ENCODE measurements at regions not wholly inside any gene's neighbourhood (a gene's known extent, or its start where the extent isn't known, plus 50 kb on each side); places are given as distances from the start of the nearest gene placed in this dataset.
A peak's percentile ranks its signal among the peaks of the same experiment; 100 is the strongest.

DNA sequence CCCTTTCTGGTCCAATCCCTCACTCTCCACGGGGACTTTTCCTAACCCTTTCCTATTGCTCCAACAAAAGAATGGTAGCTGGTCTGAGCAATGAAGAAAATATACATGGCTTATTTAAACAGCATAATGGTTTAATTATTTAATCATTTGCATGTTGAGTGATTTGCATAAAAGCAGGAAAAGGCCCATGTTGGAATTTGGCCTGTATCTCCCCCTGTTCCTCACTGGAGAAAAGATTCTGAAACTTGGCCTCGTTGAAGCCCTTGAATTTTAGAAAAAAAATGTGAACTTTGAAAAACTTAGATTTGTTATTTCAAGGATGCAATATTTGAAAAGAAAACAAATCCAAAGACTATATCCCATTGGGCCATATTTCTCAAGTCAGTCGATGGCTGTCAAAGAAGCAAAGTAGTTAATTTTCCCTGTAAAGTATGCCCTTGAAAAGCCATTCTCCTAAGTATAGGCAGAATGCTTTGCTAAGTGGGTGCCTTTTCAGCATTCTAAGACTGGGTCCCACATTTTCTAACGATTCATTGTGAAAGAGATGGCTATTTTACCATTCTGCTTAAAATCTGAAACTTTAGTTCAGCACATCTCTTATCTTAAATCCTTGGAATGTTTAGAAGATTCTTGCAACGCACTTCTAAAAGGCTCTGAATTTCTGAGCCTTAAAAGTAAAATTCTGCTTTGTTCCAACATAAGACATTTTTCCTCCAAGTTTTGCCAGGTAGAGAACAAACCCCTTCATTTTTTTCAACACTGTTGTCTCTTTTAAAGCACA is 428.8 kb downstream of the ARHGEF28 start:
- intact Hi-C loops (cut with DNase I) = loop anchor here in 1 of 4 donors (5.0 kb wide), 1 partner anchor 602 kb away; no protein-coding TSS in a partner anchor
- Histone ChIP-seq H3K27me3 (no peaks in the 10 kb centered on the region), H3K27ac (peak overlapping the region in 1 of 2 donors; percentile 68), H3K9me3 (no peaks in the 10 kb centered on the region), H3K4me1 (ENCODE audit: insufficient read depth) (peaks cover 11% of the 10 kb centered on the region), H3K36me3 (no peaks in the 10 kb centered on the region), H3K4me3 (no peak overlapping the region)
- TF ChIP-seq POLR2A (IDR thresholded peaks at IDR 0.05) (no peak), EP300 (IDR thresholded peaks at IDR 0.05) (no peak)
- TF ChIP-seq, protein P1, sequence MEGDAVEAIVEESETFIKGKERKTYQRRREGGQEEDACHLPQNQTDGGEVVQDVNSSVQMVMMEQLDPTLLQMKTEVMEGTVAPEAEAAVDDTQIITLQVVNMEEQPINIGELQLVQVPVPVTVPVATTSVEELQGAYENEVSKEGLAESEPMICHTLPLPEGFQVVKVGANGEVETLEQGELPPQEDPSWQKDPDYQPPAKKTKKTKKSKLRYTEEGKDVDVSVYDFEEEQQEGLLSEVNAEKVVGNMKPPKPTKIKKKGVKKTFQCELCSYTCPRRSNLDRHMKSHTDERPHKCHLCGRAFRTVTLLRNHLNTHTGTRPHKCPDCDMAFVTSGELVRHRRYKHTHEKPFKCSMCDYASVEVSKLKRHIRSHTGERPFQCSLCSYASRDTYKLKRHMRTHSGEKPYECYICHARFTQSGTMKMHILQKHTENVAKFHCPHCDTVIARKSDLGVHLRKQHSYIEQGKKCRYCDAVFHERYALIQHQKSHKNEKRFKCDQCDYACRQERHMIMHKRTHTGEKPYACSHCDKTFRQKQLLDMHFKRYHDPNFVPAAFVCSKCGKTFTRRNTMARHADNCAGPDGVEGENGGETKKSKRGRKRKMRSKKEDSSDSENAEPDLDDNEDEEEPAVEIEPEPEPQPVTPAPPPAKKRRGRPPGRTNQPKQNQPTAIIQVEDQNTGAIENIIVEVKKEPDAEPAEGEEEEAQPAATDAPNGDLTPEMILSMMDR (IDR thresholded peaks at IDR 0.05) = no peak
- WGBS, 3 donors = 8 to 19% (median 14%) methylated on average over 5 of the region's 5 CpGs
- DNase-seq = no peak

DNA sequence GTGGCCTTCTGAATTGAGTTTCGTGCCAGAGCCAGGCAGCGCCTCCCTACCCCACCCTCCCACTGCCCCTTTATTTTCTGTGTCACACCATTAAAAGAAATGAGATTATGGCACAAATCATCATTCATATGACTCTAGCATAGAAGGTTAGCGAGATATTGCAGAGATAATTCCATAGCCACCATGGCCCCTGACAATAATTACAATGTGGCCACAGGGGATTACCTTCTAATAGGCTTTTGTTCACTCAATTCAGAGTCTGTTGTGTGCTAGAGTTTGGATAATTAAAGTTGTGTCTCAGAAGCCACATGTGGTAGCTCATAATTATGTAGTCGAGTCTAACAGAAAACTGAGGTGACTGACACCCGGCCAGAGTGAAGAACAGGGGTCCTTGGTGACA is 428.1 kb downstream of the ARHGEF28 start:
- WGBS, 3 donors = 89 to 94% (median 94%) methylated on average over 5 of the region's 5 CpGs
- Histone ChIP-seq H3K27ac (peak overlapping the region in 1 of 2 donors; percentile 68), H3K27me3 (no peaks in the 10 kb centered on the region), H3K4me1 (ENCODE audit: insufficient read depth) (peaks cover 11% of the 10 kb centered on the region), H3K36me3 (no peaks in the 10 kb centered on the region), H3K9me3 (no peaks in the 10 kb centered on the region), H3K4me3 (no peak overlapping the region)
- no peak for DNase-seq
- TF ChIP-seq POLR2A (IDR thresholded peaks at IDR 0.05) (no peak), EP300 (IDR thresholded peaks at IDR 0.05) (no peak)
- TF ChIP-seq, protein P1 (IDR thresholded peaks at IDR 0.05) = no peak
- intact Hi-C loops (cut with DNase I) = loop anchor here in 1 of 4 donors (5.0 kb wide), 1 partner anchor 603 kb away; no protein-coding TSS in a partner anchor

DNA sequence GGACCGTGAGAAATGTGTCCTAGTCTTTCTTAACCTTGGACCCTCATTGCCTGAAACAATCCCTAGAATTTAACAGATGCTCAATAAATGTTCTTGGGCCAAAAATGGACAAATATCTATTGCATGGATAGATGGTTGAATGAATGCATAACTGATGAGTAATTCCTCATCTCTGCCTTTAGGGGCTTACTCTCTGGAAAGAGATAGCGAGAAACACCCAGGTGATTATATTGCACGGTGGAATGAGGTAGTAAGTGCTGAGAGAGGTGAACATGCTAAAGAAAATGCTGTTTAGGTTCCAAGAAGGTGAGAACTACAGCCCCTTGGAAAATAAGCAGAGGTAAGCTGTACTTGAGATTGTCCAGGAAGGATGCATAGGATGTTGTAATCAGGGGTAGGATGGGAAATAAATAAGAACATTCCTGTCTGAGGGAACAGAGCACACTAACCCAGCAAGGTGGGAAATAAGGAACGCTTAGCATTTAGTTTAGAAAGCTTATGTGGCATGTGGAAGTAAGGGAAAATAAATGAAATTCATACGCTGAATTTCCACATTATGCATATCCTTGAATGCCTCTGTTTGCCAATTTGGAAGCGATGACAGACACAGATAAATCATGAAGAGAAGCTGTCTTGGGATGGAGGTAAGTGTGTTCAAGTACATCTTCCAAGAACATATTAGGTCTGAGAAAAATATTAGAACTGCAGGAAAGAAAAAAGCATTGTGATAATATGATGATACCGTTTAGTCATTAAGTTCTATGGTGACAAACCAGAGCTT is 426.6 kb downstream of the ARHGEF28 start:
- Histone ChIP-seq H3K27ac (no peak overlapping the region), H3K36me3 (no peaks in the 10 kb centered on the region), H3K4me1 (ENCODE audit: insufficient read depth) (peaks cover 11% of the 10 kb centered on the region), H3K27me3 (no peaks in the 10 kb centered on the region), H3K9me3 (no peaks in the 10 kb centered on the region), H3K4me3 (no peak overlapping the region)
- TF ChIP-seq, protein P1 (IDR thresholded peaks at IDR 0.05) = no peak
- TF ChIP-seq POLR2A (IDR thresholded peaks at IDR 0.05) (no peak), EP300 (IDR thresholded peaks at IDR 0.05) (no peak)
- 83 to 93% (median 92%) methylated on average over 7 of the region's 7 CpGs for WGBS, 3 donors
- intact Hi-C loops (cut with DNase I) = loop anchor here in 1 of 4 donors (5.0 kb wide), 1 partner anchor 605 kb away; no protein-coding TSS in a partner anchor
- no peak for DNase-seq

DNA sequence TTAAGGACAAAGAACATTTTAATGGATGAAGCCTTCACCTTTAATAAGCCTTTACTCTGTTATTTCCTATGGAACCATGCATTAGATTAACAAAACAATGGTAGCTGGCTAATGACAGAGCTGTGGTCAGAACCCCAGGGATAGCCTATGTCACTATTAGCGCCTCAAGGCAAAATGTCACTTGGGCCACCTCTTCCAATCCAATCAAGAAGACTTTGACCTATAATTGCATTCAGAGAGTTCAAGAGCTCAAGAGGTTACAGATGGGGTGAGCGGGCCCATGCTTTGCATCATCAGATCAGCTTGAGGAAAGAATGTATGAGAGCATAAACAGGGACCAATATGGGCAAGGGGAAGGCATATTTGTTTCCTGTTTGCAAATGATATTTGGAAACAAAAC is 425.1 kb downstream of the ARHGEF28 start:
- TF ChIP-seq POLR2A (IDR thresholded peaks at IDR 0.05) = no peak
- TF ChIP-seq, protein P1 (IDR thresholded peaks at IDR 0.05) = no peak
- no peak for TF ChIP-seq EP300 (IDR thresholded peaks at IDR 0.05)
- 97 to 100% (median 99%) methylated on average over 2 of the region's 2 CpGs for WGBS, 3 donors
- no peaks in the 10 kb centered on the region for H3K9me3 ChIP-seq
- H3K27ac ChIP-seq = no peak overlapping the region
- no peak overlapping the region for H3K4me3 ChIP-seq
- H3K4me1 ChIP-seq (ENCODE audit: insufficient read depth) = peaks cover 9% of the 10 kb centered on the region
- no peaks in the 10 kb centered on the region for H3K27me3 ChIP-seq
- intact Hi-C loops (cut with DNase I) = loop anchor here in 1 of 4 donors (5.0 kb wide), 1 partner anchor 606 kb away; no protein-coding TSS in a partner anchor
- no peak for DNase-seq
- no peaks in the 10 kb centered on the region for H3K36me3 ChIP-seq

Measured in ovary (tissue), 7 donors.